ENCODE measurements at regions not wholly inside any gene's neighbourhood (a gene's known extent, or its start where the extent isn't known, plus 50 kb on each side); places are given as distances from the start of the nearest gene placed in this dataset.

- H3K4me3 ChIP-seq, result no peak overlapping the region
- H3K36me3 ChIP-seq, result no peaks in the 10 kb centered on the region
- no peaks in the 10 kb centered on the region for H3K4me1 ChIP-seq
- intact Hi-C loops (cut with DNase I; ENCODE audit: low total_unique reads), result no loop called here
- TF ChIP-seq CTCF (IDR thresholded peaks at IDR 0.05), result no peak
- no peaks in the 10 kb centered on the region for H3K27me3 ChIP-seq
- H3K27ac ChIP-seq, result no peak overlapping the region
- no peak for DNase-seq
- H3K9me3 ChIP-seq, result no peaks in the 10 kb centered on the region
These were observed 279.2 kb upstream of the FERMT1 start for GRCh38 chr20:6401893-6402557.

- Histone ChIP-seq H3K9me3 (no peaks in the 10 kb centered on the region), H3K4me1 (no peaks in the 10 kb centered on the region), H3K27me3 (no peaks in the 10 kb centered on the region), H3K27ac (no peak overlapping the region), H3K4me3 (no peak overlapping the region), H3K36me3 (no peaks in the 10 kb centered on the region)
- no peak for TF ChIP-seq CTCF (IDR thresholded peaks at IDR 0.05)
- intact Hi-C loops (cut with DNase I; ENCODE audit: low total_unique reads), result no loop called here
- no peak for DNase-seq
These were observed 274.3 kb upstream of the FERMT1 start for GRCh38 chr20:6397115-6397514.

GRCh38 chr20:6395695-6396094 is 272.9 kb upstream of the FERMT1 start:
- Histone ChIP-seq H3K27ac (no peak overlapping the region), H3K27me3 (no peaks in the 10 kb centered on the region), H3K36me3 (no peaks in the 10 kb centered on the region), H3K4me1 (no peaks in the 10 kb centered on the region), H3K4me3 (no peak overlapping the region), H3K9me3 (no peaks in the 10 kb centered on the region)
- TF ChIP-seq CTCF (IDR thresholded peaks at IDR 0.05), result no peak
- intact Hi-C loops (cut with DNase I; ENCODE audit: low total_unique reads), result no loop called here
- DNase-seq, result no peak

GRCh38 chr20:6388671-6389197 is 265.9 kb upstream of the FERMT1 start:
- Histone ChIP-seq H3K4me3 (no peak overlapping the region), H3K36me3 (no peaks in the 10 kb centered on the region), H3K27ac (no peak overlapping the region), H3K9me3 (no peaks in the 10 kb centered on the region), H3K27me3 (no peaks in the 10 kb centered on the region), H3K4me1 (no peaks in the 10 kb centered on the region)
- TF ChIP-seq CTCF (IDR thresholded peaks at IDR 0.05), result no peak
- intact Hi-C loops (cut with DNase I; ENCODE audit: low total_unique reads), result no loop called here
- no peak for DNase-seq

GRCh38 chr20:6384956-6385486 is 262.2 kb upstream of the FERMT1 start:
- H3K27me3 ChIP-seq, result no peaks in the 10 kb centered on the region
- no peak for TF ChIP-seq CTCF (IDR thresholded peaks at IDR 0.05)
- no peak overlapping the region for H3K27ac ChIP-seq
- intact Hi-C loops (cut with DNase I; ENCODE audit: low total_unique reads), result no loop called here
- H3K9me3 ChIP-seq, result no peaks in the 10 kb centered on the region
- H3K36me3 ChIP-seq, result no peaks in the 10 kb centered on the region
- no peak for DNase-seq
- no peak overlapping the region for H3K4me3 ChIP-seq
- H3K4me1 ChIP-seq, result no peaks in the 10 kb centered on the region
